ENCODE measurements at regions not wholly inside any gene's neighbourhood (a gene's known extent, or its start where the extent isn't known, plus 50 kb on each side); places are given as distances from the start of the nearest gene placed in this dataset.

- no peak for DNase-seq (ENCODE audit: low read depth)
Observed at GRCh38 chr18:59752666-59753065, 55.4 kb upstream of the CCBE1 start.

GRCh38 chr18:59751186-59751585 lies 54.0 kb upstream of the CCBE1 start:
- no peak for DNase-seq (ENCODE audit: low read depth)

GRCh38 chr18:59748628-59749360 lies 51.6 kb upstream of the CCBE1 start:
- DNase-seq (ENCODE audit: low read depth): peak; percentile 73

Data from GM04504 (cell line).